ENCODE measurements at regions not wholly inside any gene's neighbourhood (a gene's known extent, or its start where the extent isn't known, plus 50 kb on each side); places are given as distances from the start of the nearest gene placed in this dataset.

- H3K27me3 Mint-ChIP-seq: no peaks in the 10 kb centered on the region
- DNase-seq: peak; percentile 70
- ChIA-PET CTCF (interaction anchor here (0.5 to 1.2 kb wide), 6 partner anchors 11 to 227 kb away, joined by 3 to 6 read pairs (median 3); no protein-coding TSS in a partner anchor), POLR2A (no interaction called here)
- peaks cover 48% of the 10 kb centered on the region for H3K4me1 Mint-ChIP-seq
- peaks cover 5% of the 10 kb centered on the region for H3K9me3 Mint-ChIP-seq
- H3K27ac Mint-ChIP-seq: peak overlapping the region; percentile 91
- H3K36me3 Mint-ChIP-seq (ENCODE audit: low read depth): no peaks in the 10 kb centered on the region
- H3K4me3 Mint-ChIP-seq: peak overlapping the region; percentile 7
Observed at GRCh38 chr6:195861-196360, 96.4 kb upstream of the DUSP22 start.

- Mint-ChIP-seq H3K36me3 (ENCODE audit: low read depth) (no peaks in the 10 kb centered on the region), H3K9me3 (peaks cover 5% of the 10 kb centered on the region), H3K27ac (peak overlapping the region; percentile 91), H3K4me1 (peaks cover 42% of the 10 kb centered on the region), H3K27me3 (no peaks in the 10 kb centered on the region), H3K4me3 (no peak overlapping the region)
- ChIA-PET POLR2A (interaction anchor here (0.7 kb wide), 1 partner anchor 20 kb away, joined by 3 read pairs; no protein-coding TSS in a partner anchor), CTCF (no interaction called here)
- DNase-seq: no peak
Observed at GRCh38 chr6:196543-196942, 95.7 kb upstream of the DUSP22 start.

- no peaks in the 10 kb centered on the region for H3K9me3 Mint-ChIP-seq
- ChIA-PET CTCF (interaction anchor here (1.0 to 1.6 kb wide), 3 partner anchors 18 to 29 kb away, joined by 3 read pairs; no protein-coding TSS in a partner anchor), POLR2A (no interaction called here)
- peaks cover 9% of the 10 kb centered on the region for H3K4me1 Mint-ChIP-seq
- H3K27me3 Mint-ChIP-seq: no peaks in the 10 kb centered on the region
- H3K36me3 Mint-ChIP-seq (ENCODE audit: low read depth): no peaks in the 10 kb centered on the region
- no peak overlapping the region for H3K27ac Mint-ChIP-seq
- H3K4me3 Mint-ChIP-seq: no peak overlapping the region
- no peak for DNase-seq
Observed at GRCh38 chr6:203661-204060, 88.6 kb upstream of the DUSP22 start.

DNA sequence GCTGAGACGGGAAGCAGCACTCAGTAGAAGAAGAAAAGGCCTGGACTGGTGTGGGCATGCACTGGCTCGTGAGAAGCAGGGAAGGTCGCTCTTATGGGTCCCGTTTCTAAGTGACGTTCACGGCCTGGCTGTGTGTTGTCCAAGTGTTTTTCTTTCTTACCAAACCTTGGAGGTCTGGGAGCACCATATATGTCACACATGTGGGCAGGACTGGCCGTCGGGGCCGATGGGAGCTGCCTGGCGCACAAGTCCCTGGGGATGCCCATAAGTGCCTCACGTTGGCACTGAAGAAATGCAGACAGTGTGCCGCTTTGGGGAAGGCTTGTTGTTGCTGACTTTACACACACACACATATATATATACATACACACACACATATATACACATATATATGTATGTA is 86.0 kb upstream of the DUSP22 start:
- H3K36me3 Mint-ChIP-seq (ENCODE audit: low read depth): no peaks in the 10 kb centered on the region
- no peaks in the 10 kb centered on the region for H3K27me3 Mint-ChIP-seq
- DNase-seq: no peak
- POLR2A ChIA-PET: no interaction called here
- no peaks in the 10 kb centered on the region for H3K9me3 Mint-ChIP-seq
- CTCF ChIA-PET: interaction anchor here (0.6 to 1.7 kb wide), 8 partner anchors 9 to 39 kb away, joined by 3 to 9 read pairs (median 4); no protein-coding TSS in a partner anchor
- no peak overlapping the region for H3K4me3 Mint-ChIP-seq
- peaks cover 32% of the 10 kb centered on the region for H3K4me1 Mint-ChIP-seq
- no peak overlapping the region for H3K27ac Mint-ChIP-seq

GRCh38 chr6:208364-208763 is 83.9 kb upstream of the DUSP22 start:
- DNase-seq: no peak
- POLR2A ChIA-PET: no interaction called here
- Mint-ChIP-seq H3K9me3 (peaks cover 5% of the 10 kb centered on the region), H3K4me3 (no peak overlapping the region), H3K27me3 (no peaks in the 10 kb centered on the region), H3K4me1 (peaks cover 32% of the 10 kb centered on the region), H3K36me3 (ENCODE audit: low read depth) (peaks cover under 1% of the 10 kb centered on the region), H3K27ac (no peak overlapping the region)
- CTCF ChIA-PET: interaction anchor here (1.0 kb wide), 1 partner anchor 19 kb away, joined by 3 read pairs; no protein-coding TSS in a partner anchor

- Mint-ChIP-seq H3K27me3 (no peaks in the 10 kb centered on the region), H3K4me1 (peaks cover 33% of the 10 kb centered on the region), H3K27ac (peak overlapping the region; percentile 90), H3K9me3 (peaks cover 9% of the 10 kb centered on the region), H3K4me3 (peak overlapping the region; percentile 73), H3K36me3 (ENCODE audit: low read depth) (peaks cover 6% of the 10 kb centered on the region)
- POLR2A ChIA-PET: no interaction called here
- no peak for DNase-seq
- CTCF ChIA-PET: interaction anchor here (1.0 to 1.6 kb wide), 3 partner anchors 14 to 32 kb away, joined by 3 to 7 read pairs (median 4); no protein-coding TSS in a partner anchor
Observed at GRCh38 chr6:208938-209337, 83.3 kb upstream of the DUSP22 start.

DNA sequence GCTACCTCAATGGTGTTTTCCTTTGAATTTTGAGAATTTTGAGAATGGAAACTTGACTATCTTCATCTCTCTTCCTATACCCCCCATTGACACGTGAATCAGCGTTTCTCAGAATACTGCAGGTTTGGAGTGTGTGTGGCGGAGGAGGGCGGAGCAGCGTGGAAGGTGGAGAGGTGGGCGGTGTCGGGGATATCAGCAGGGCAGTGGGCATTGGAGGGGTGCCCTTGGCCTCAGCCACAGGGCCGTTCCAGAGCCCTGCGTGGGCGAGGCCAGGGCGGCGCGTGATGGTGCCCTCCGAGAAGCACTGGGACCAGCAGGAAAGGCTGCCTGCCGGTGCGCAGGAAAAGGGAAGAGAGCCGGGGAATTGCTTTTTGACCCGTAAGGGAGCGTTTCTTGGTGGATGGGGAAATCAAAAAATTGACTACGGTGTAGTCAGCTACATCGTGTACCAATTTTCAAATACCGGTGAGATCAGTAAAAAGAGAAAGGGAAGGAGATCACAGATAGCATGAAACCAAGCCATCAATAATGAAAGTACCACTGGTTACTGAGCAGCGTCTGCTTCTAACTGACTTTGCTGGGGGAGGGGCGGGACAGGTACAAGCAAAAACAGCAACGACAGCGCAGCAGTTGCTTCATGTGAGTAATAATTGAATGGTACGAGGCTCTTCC is 82.7 kb upstream of the DUSP22 start:
- Mint-ChIP-seq H3K27me3 (no peaks in the 10 kb centered on the region), H3K36me3 (ENCODE audit: low read depth) (peaks cover 9% of the 10 kb centered on the region), H3K27ac (peak overlapping the region; percentile 90), H3K4me1 (peaks cover 35% of the 10 kb centered on the region), H3K9me3 (peaks cover 12% of the 10 kb centered on the region), H3K4me3 (peak overlapping the region; percentile 73)
- ChIA-PET CTCF (interaction anchor here (0.6 to 1.6 kb wide), 5 partner anchors 10 to 57 kb away, joined by 3 to 7 read pairs (median 3); no protein-coding TSS in a partner anchor), POLR2A (no interaction called here)
- peak; percentile 64 for DNase-seq

DNA sequence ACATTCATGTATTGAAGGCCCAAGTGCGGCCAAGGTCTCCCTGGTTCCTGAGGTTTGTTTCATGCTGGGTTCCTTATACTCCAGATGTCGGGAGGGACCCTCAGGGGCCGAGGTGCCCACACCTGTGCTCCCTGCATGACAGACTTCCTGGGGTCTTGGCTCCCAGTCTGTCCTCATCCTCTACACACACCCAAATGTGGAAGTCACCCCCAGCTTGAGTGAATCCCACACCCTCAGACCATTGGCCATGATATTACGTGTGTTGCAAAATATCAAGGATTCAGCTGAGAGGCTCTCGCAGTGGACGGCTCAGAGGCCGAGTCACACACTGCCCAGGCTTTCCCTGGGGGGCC is 82.2 kb upstream of the DUSP22 start:
- Mint-ChIP-seq H3K27ac (peak overlapping the region; percentile 90), H3K9me3 (peaks cover 16% of the 10 kb centered on the region), H3K4me3 (peak overlapping the region; percentile 73), H3K36me3 (ENCODE audit: low read depth) (peaks cover 11% of the 10 kb centered on the region), H3K4me1 (peaks cover 39% of the 10 kb centered on the region), H3K27me3 (no peaks in the 10 kb centered on the region)
- ChIA-PET POLR2A (no interaction called here), CTCF (interaction anchor here (0.6 to 2.2 kb wide), 5 partner anchors 11 to 57 kb away, joined by 3 to 10 read pairs (median 3); no protein-coding TSS in a partner anchor)
- DNase-seq: no peak

DNA sequence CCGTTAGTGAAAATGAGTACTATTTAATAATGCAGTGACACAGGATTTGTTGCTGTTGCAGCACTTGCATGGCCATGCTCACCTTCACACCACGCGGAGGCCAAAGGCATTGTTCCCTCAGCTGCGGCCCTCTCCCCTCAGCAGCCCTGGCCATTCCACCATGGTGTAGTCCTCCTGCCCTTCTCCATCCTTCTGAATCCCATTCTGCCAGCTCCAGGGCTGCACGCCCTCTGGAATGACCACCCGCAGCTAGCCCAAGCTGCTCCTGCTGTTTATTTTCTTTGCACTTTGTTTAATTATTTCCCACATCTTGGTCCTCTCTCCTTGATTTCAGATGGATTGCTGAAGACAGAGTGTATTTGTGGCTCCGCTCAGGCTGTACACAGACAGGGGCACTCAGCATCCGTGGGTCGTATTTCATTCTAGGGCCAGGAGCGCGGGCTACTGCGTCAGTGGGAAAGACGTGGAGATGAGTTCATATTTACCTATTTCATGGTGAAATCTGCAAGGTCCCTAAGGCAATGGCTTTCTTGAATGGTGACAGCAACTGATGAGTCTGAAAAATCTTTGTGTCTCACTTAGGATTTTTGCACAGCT is 81.4 kb upstream of the DUSP22 start:
- H3K4me3 Mint-ChIP-seq: no peak overlapping the region
- no peaks in the 10 kb centered on the region for H3K27me3 Mint-ChIP-seq
- H3K9me3 Mint-ChIP-seq: peaks cover 16% of the 10 kb centered on the region
- ChIA-PET POLR2A (no interaction called here), CTCF (interaction anchor here (0.9 to 2.2 kb wide), 5 partner anchors 8 to 30 kb away, joined by 3 to 10 read pairs (median 4); no protein-coding TSS in a partner anchor)
- H3K4me1 Mint-ChIP-seq: peaks cover 44% of the 10 kb centered on the region
- no peak for DNase-seq
- peaks cover 11% of the 10 kb centered on the region for H3K36me3 Mint-ChIP-seq (ENCODE audit: low read depth)
- H3K27ac Mint-ChIP-seq: peak overlapping the region; percentile 66

GRCh38 chr6:211871-212497 is 80.3 kb upstream of the DUSP22 start:
- Mint-ChIP-seq H3K27ac (peak overlapping the region; percentile 51), H3K27me3 (no peaks in the 10 kb centered on the region), H3K36me3 (ENCODE audit: low read depth) (peaks cover 11% of the 10 kb centered on the region), H3K9me3 (peaks cover 16% of the 10 kb centered on the region), H3K4me3 (no peak overlapping the region), H3K4me1 (peaks cover 54% of the 10 kb centered on the region)
- DNase-seq: no peak
- ChIA-PET CTCF (interaction anchor here (1.5 to 2.2 kb wide), 2 partner anchors 11 to 13 kb away, joined by 3 to 10 read pairs; no protein-coding TSS in a partner anchor), POLR2A (no interaction called here)

GRCh38 chr6:213284-213683 is 79.0 kb upstream of the DUSP22 start:
- H3K4me1 Mint-ChIP-seq: peaks cover 59% of the 10 kb centered on the region
- CTCF ChIA-PET: interaction anchor here (0.9 to 1.5 kb wide), 5 partner anchors 8 to 21 kb away, joined by 3 read pairs; no protein-coding TSS in a partner anchor
- peaks cover 14% of the 10 kb centered on the region for H3K36me3 Mint-ChIP-seq (ENCODE audit: low read depth)
- H3K27me3 Mint-ChIP-seq: no peaks in the 10 kb centered on the region
- no peak for DNase-seq
- H3K27ac Mint-ChIP-seq: no peak overlapping the region
- POLR2A ChIA-PET: no interaction called here
- peaks cover 19% of the 10 kb centered on the region for H3K9me3 Mint-ChIP-seq
- no peak overlapping the region for H3K4me3 Mint-ChIP-seq

- ChIA-PET POLR2A (no interaction called here), CTCF (interaction anchor here (0.8 to 1.5 kb wide), 4 partner anchors 8 to 189 kb away, joined by 3 to 4 read pairs (median 3); no protein-coding TSS in a partner anchor)
- no peak overlapping the region for H3K4me3 Mint-ChIP-seq
Observed at GRCh38 chr6:214428-214827, 77.9 kb upstream of the DUSP22 start.

More at GRCh38 chr6:214428-214827, 77.9 kb upstream of the DUSP22 start:
- H3K27me3 Mint-ChIP-seq: no peaks in the 10 kb centered on the region
- peaks cover 49% of the 10 kb centered on the region for H3K4me1 Mint-ChIP-seq
- H3K27ac Mint-ChIP-seq: peak overlapping the region; percentile 38
- peaks cover 19% of the 10 kb centered on the region for H3K9me3 Mint-ChIP-seq
- no peak for DNase-seq
- peaks cover 14% of the 10 kb centered on the region for H3K36me3 Mint-ChIP-seq (ENCODE audit: low read depth)

Measured in activated CD4-positive, alpha-beta T cell treated with anti-CD3 and anti-CD28 coated beads, Interleukin-2, amount 10 ng/mL, durations not matched to agents 7 days and 5 days (primary cell).